ENCODE measurements at regions not wholly inside any gene's neighbourhood (a gene's known extent, or its start where the extent isn't known, plus 50 kb on each side); places are given as distances from the start of the nearest gene placed in this dataset.

DNA sequence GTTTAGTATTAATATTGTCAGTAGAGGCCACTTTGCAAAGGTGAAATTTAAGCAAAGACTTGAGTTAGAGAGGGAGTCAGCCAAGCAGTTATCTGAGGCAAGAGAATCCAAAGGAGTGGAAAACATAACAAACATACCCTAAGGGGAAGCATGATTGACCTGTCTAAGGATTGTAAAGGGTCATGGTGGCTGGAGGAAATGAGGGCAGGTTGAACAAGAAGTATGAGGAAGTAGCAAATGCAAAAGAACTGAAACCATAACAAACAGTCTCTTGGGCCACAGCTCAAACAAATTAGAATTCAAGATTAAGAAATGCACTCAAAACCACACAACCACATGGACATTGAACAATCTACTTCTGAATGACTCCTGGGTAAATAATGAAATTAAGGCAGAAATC is 103.2 kb downstream of the FBXO5 start:
- TF ChIP-seq, protein P1, sequence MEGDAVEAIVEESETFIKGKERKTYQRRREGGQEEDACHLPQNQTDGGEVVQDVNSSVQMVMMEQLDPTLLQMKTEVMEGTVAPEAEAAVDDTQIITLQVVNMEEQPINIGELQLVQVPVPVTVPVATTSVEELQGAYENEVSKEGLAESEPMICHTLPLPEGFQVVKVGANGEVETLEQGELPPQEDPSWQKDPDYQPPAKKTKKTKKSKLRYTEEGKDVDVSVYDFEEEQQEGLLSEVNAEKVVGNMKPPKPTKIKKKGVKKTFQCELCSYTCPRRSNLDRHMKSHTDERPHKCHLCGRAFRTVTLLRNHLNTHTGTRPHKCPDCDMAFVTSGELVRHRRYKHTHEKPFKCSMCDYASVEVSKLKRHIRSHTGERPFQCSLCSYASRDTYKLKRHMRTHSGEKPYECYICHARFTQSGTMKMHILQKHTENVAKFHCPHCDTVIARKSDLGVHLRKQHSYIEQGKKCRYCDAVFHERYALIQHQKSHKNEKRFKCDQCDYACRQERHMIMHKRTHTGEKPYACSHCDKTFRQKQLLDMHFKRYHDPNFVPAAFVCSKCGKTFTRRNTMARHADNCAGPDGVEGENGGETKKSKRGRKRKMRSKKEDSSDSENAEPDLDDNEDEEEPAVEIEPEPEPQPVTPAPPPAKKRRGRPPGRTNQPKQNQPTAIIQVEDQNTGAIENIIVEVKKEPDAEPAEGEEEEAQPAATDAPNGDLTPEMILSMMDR (IDR thresholded peaks at IDR 0.05), result no peak
- TF ChIP-seq POLR2A (IDR thresholded peaks at IDR 0.05), result no peak
